GM08714 (cell line): ENCODE measurements at regions not wholly inside any gene's neighbourhood (a gene's known extent, or its start where the extent isn't known, plus 50 kb on each side); places are given as distances from the start of the nearest gene placed in this dataset.

Source experiments
- H3K4me3 ChIP-seq: fragments of 200-500 bp; sonication (Bioruptor generic); 2 replicates; pipeline ENCODE4 v1.5.1; 2014; ENCODE audit warnings: mild to moderate bottlenecking, low read length, inconsistent platforms
- ZNF274 ChIP-seq: IDR thresholded peaks from 2 replicates; pipeline ENCODE4 v1.6.1; 2012; ENCODE audit warnings: mild to moderate bottlenecking, low read depth, low read length

DNA sequence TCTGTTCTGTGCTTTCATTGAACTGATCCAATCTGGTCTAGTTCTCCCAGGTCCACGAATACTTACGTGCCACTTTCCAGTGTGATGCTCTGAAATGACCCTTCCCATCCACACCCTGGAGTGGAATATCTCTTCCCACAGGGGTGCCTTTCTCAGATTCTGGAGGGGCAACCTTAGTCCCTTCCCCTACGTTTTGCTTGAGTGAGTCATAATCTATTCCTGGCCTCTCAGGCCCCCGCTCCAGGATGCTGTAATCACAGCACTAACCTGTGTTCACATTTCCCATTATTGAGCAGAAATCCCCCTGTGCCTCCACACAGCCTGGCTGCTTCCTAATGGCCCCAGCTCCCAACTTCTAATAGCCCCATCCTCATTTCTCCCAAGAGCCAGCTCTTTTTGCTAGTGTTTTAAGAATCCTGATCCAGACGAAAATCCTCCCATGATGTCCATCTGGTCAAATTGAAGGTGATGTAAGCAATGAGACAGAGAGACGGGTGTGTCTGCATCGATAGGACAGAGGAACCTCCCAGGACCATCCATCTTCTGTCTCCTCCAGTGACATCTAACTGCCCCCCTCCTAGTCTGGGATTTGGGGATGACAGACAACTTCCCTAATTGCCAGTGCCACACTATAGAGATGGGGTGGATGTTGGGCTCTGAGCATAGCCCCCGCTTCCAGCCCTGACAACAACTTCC, 164.0 kb upstream of the MAF start:
- H3K4me3 ChIP-seq, result no peak overlapping the region
- TF ChIP-seq ZNF274, result no peak

DNA sequence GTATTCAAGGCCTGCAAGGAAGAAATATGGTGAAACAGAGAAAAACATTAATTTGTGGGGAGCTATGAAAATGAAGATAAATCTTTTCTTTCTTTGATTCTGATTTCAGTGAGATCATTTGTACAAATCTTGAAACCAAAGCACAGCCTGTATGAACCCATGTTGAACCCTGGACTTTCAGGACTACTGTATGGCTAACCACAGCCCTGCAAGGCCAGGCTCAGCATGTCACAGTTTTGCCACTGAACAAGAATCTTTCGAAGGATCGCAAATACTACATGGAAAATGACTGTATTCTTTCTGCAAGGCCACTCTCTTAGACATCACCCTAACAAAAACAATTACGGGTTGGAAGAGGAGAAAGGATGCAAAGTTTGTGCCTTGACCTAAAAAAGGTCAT, 161.7 kb upstream of the MAF start:
- no peak overlapping the region for H3K4me3 ChIP-seq
- no peak for TF ChIP-seq ZNF274

GRCh38 chr16:79758615-79759346, 158.2 kb upstream of the MAF start:
- no peak overlapping the region for H3K4me3 ChIP-seq
- TF ChIP-seq ZNF274, result no peak

- TF ChIP-seq ZNF274, result no peak
- no peak overlapping the region for H3K4me3 ChIP-seq
Observed at GRCh38 chr16:79757968-79758367, 157.4 kb upstream of the MAF start.

DNA sequence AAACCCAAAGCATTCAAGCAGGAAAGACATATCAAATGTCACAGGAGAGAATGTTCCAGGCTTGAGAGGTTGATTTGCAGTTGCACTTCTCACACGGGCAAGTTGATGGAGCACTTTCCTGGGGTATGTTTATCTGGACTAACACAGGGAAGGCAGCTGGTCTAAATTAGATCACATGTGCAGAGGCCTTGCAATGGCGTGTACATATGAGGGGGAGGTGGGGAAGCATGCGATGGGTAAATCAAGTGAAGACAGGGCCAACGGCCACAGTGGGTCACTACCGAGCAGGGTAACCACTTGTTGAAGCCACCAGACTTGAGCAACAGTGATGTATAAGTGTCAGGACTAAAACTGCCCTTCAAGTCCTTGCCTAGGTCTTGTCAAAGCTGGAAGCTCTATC, 156.6 kb upstream of the MAF start:
- TF ChIP-seq ZNF274, result no peak

DNA sequence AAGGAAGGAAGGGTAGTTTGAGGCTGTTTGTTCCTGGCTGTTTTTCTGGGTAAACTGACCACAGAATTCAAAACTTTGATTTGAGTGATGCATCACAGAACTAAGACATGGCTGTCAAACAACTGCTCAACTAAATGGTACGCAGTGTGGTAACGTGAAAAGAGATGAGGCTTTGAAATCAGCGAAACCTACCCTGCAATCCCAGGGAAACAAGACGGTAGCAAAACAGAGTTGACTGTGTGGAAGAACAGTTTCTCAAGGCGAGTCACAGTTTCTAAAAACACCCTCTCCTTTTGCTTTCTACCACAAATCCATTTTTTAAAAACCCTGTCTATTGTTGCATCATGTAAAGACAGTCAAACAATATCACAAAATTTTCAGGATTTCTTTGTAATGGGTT, 156.0 kb upstream of the MAF start:
- no peak for TF ChIP-seq ZNF274

More for the DNA sequence above, 156.6 kb upstream of the MAF start:
- H3K4me3 ChIP-seq, result no peak overlapping the region

GRCh38 chr16:79754501-79754900, 154.0 kb upstream of the MAF start:
- no peak for TF ChIP-seq ZNF274
- no peak overlapping the region for H3K4me3 ChIP-seq

More for the DNA sequence above, 156.0 kb upstream of the MAF start:
- H3K4me3 ChIP-seq, result no peak overlapping the region

DNA sequence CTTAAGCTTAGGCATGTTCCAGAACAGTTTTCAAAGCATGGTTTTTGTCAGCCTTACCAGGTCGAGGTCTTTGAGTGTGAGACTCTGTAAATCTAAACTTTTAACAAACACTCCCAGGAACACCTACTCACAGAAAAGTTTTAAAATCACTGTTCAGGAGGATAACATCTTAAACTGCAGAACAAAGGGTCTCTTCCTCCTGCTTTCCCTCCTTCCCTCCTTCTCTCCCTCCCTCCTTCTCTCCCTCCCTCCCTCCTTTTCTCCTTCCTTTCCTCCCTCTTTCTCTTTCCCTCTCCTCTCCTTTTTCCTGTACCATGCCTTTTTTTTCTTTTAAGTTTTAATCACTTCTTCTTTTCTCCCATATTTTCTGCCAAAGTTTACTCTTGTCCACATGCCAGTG, 153.5 kb upstream of the MAF start:
- H3K4me3 ChIP-seq, result no peak overlapping the region
- no peak for TF ChIP-seq ZNF274

DNA sequence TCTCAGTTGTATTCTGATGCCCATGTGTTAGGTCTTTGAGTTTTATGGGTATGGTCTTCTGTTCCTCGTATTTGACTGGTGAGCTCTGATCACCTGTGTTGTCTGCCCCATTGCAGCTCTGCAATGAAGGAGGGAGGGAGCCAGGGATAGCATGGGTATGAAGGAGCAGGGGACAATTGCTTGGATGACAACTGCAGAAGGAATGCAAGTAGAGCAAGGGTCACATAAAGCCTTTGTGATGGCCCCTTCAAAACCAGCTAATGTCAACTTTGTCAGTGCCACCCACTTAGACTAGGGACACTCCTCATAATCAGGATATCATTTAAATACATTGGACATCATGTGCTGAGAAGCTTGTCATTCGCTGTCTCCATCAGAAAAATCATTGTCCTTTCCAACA, 152.7 kb upstream of the MAF start:
- TF ChIP-seq ZNF274, result no peak
- H3K4me3 ChIP-seq, result no peak overlapping the region

DNA sequence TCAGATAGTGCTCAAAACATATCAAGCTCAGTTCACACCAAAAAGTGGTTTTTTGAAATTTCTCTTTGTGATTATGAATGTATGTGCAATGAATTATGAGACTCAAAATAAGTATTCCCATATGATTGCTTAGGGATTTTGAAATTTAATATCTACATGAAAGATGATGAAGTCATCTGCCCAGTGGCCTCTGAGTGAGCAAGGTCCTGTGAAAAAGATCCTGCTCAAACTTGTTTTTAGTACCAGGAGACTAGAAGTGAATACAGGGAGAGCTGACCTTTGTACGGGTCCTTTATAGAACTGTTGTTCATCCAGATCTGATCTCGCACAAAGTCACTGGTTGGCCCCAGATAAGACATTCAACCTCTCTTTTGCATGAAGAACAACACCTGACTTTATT, 151.9 kb upstream of the MAF start:
- no peak for TF ChIP-seq ZNF274

GRCh38 chr16:79751471-79752184, 151.1 kb upstream of the MAF start:
- H3K4me3 ChIP-seq, result no peak overlapping the region
- TF ChIP-seq ZNF274, result no peak

More for the DNA sequence above, 151.9 kb upstream of the MAF start:
- H3K4me3 ChIP-seq, result no peak overlapping the region

GRCh38 chr16:79750311-79750710, 149.8 kb upstream of the MAF start:
- no peak for TF ChIP-seq ZNF274
- no peak overlapping the region for H3K4me3 ChIP-seq

DNA sequence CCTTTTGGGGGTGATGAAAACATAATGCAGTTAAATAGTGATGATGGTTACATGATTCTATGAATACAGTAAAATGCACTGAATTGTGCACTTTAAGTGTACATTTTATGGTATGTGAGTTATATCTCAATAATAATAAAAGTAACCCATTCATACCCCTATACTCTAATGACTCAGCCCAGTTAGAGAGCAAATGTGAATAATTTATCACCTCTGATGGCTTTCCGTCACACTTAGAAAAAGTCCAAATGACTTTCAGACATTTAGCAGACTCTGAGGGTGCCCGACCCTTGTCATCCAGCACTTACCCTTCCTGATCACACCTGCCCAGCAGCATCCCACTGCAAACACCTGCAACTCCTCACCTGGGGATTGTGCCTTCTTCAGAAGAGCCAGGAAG, 148.1 kb upstream of the MAF start:
- TF ChIP-seq ZNF274, result no peak
- no peak overlapping the region for H3K4me3 ChIP-seq

- no peak overlapping the region for H3K4me3 ChIP-seq
- no peak for TF ChIP-seq ZNF274
Observed at GRCh38 chr16:79747688-79748087, 147.2 kb upstream of the MAF start.

GRCh38 chr16:79740252-79740651, 139.7 kb upstream of the MAF start:
- no peak for TF ChIP-seq ZNF274
- H3K4me3 ChIP-seq, result no peak overlapping the region
